Glomerular visceral epithelial cell (primary cell): ENCODE measurements at regions not wholly inside any gene's neighbourhood (a gene's known extent, or its start where the extent isn't known, plus 50 kb on each side); places are given as distances from the start of the nearest gene placed in this dataset.

ENCODE experiments used
- DNase-seq: peaks from one replicate; pipeline ENCODE4 v3.0.0-alpha.2; 2016; ENCODE audit errors: extremely low spot score

DNA sequence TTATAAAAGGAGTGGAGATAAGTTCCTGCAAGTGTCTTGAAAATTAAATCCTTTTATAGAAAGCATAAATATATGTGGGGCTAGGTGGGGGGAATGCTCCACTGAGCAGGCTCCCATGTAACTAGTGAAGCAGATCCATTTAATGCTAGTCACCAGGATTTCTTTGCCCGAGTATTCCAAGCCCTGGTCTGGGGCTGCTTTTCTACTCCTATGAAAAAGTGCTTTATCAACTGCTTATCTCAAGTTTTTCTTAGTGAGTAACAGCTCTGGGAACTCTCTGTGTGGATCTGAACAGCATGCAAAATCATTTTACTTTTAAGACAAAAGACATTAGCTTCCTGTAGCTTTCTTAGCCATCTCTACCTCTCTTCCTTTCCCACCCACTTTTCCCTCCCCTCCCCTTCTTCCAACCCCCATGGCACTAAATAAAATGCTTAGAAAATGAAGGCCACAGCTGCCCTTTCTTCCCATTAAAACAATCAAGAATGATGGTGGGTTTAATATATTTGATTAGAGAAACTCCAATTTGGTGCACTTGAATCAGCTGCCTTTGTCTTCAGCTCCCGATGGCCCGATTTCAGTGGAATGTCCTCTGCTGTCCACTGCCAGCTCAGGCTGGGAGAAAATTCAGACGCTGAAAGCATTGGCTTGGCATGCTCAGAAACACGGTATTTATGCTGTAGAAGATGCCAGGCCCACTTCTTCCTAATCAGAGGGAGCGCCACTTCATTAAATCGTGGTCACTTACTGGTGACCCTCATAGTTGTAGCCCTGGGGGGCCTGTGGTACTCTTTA, 475.1 kb downstream of the FOXO1 start:
- peak; percentile 33 for DNase-seq

DNA sequence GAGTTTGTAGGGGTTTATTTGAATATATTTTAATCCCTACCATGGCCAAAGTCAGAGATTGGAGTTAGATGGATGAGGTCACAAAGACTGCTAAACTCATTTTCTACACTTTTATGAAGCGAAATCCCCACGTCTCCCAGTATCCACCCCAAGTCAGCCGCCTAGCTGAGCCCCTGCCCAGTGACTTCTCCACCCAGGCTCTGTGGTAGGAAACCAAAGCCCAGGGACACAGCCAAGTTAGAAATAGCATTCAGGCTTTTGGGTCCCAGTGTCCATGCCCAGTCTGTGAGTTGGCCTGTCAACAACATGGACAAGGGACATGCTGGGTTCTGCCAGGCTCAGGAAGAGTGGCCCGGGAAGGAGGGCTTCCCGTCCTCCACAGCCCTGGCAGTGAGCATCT, 474.0 kb downstream of the FOXO1 start:
- DNase-seq, result no peak

DNA sequence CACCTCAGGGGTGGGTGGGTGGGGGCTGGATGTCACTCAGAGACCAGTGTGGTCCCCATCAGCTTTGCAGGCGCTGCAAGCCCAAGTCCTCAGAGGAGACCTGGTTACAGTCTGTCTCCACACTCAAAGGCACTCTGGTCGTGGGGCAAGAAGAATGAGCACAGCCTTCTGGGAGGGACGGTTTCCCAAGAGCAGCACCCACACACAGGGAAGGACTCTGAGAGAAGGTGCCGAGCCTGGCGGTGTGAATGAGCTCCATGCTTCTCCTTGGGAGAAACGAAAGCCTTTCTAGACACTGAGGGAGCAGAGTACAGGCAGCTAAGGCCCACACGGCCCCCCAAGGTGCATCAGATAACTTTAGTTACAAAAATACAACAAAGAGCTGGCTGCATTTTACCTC, 473.6 kb downstream of the FOXO1 start:
- no peak for DNase-seq

DNA sequence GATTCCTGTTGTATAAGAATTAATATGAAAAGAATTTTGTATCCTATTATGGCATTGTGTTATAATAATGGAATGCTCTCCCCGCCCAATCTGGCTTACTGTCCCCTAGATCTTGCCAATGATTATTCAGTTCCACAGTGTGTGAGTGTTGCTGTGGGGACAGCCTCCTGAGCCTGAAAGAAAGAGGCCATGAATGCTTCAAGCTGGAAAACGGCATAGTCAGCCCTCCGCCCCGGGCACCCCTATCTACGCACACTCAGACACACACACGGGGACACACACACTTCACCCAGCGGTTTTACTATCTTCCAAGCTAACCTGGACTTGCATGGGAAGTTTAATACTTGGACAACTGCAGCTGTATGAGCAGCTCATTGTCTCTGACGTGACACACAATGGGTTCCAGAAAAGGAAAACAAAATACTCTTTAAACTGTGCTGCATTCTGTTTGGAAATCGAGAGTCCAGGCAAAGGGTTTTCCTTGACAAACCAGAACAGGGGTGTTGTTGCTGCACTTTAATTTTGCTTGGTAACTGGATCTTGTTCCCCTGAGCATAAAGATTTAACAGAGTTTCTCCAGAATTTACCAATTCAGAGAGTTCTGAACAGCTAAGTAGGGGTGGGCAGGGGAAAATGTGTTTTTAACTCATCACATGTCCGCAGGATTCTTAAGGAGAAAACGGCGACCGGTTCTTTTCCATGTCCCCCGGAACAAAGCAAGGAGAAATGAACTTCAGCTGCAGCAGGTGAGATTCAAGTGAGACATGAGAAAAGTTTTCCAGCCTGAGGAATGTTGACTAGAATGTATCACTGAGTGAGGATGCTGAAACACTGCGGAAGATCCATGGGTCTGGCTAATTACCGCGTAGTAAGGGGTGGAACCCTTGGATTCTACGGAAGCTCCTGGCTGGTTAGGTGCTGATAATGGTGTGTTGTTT, 472.9 kb downstream of the FOXO1 start:
- DNase-seq, result no peak

DNA sequence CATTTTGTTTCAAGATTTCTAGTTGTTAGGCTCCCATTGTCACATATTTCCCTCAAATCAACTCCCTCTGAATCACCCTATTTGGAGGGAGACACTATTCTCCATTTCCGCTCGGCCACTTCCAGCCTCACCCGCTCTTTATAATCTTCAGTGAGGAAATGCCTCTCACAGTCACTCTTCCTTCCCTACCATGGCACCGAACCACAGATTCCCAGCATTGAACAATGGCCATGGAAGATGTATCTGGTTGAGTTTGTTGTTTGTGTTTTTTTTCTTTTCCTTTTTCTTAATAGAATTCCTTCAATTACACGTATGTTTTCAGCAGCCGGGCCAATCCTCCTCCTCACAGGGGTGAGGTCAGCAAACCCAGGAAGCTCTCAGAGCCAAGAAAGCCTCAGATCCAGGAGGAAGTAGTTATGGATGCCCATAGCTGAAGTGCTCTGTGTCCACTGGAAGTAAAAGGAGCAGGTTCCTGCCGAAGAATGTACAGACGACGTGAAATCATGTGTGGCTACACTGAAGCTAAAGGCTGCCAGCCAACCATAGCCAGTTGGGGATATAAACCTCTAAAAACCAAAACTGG, 472.1 kb downstream of the FOXO1 start:
- no peak for DNase-seq

DNA sequence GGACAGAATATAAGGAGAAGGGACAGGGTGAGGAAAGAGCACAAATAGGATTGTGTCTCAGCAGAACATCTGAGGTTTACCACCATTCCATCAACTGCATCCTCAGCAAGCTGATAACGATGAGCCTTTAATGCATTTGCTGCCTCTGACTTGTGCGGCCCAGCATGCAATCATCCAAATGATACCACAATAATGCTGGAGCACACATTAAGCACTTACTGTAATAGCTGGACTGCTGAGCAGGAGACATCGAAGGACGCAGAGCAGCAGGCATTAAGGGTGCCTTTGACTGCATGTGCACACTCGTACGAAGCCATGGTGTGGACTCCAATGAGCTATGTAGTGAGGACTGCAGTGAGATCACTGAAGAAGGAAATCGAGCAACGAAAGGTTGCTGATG, 469.4 kb downstream of the FOXO1 start:
- no peak for DNase-seq

DNA sequence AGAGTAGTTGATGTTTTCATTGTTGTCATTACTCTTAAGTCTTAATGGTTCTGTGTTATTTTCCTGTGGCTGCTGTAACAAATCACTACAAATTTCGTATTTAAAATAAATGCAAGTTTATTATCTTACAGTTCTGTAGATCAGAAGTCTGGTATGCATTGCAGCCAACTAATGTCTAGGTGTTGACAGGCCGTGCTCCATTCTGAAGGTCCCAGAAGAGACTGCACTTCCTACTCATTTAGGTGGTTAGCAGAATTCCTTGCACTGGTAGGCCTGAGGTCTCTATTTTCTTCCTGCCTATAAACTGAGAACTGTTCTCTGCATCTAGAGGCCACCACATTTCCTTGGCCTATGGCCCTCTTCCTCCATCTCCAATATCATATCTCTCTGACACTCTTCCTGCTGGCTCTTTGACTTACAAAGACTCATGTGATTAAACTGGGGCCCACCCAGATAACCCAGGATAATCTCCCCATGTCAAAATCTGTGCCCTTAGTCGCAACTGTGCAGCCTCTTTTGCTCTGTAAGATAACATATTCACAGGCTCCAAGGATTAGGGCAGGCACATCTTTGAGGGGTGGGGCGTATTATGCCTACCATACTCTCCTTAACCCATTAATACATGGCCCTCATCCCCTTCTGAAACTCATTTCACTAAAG, 468.4 kb downstream of the FOXO1 start:
- no peak for DNase-seq

DNA sequence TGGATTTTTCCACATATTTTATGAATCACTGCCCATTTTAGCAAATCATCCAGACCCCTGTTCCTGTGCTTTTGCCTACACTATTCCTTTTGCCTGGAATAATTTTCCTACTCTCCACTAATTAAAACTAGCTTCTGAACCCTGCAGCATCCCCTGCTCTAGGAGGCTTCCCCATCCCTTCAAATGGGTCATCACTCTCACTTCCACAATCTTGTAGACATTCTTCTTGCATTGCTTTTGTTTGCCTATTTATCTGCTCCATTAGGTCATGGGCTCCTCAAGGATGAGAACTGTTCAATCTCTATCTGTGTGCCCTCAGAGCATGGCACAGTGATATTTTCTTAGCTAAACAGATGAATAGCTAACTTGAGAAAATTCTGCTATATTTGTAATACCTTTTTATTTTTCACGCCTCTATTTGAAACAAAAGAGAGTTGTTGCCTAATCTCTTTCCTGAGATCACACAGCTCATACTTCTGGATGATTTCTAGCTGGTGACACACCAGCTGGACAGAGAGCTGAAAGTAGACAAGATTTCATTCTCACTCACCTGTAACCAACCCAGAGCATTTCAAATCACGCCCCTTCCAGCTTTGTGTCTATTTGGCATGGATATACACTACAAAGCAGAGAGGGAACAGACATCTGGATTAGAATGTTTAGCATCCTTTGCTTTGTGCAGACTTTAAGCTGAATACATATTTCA, 466.0 kb downstream of the FOXO1 start:
- DNase-seq, result no peak

DNA sequence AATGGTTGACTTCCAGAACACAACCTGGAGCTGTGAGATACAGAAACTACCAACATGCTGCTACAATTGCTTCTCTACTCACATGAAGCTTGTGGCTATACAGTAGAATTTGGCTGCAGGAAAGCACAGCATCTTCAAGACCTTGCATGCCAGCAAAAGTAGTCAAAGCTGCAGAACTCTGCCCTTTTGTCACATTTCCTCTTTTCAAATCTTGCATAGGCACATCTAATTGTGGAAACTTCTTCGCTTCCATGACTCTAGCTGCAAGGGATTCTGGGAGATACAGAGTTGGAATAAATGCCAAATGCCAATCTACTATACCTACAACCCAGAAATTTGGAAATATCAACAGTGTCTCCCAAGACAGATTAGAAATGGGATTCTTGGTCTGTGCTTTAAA, 462.2 kb downstream of the FOXO1 start:
- DNase-seq, result no peak

DNA sequence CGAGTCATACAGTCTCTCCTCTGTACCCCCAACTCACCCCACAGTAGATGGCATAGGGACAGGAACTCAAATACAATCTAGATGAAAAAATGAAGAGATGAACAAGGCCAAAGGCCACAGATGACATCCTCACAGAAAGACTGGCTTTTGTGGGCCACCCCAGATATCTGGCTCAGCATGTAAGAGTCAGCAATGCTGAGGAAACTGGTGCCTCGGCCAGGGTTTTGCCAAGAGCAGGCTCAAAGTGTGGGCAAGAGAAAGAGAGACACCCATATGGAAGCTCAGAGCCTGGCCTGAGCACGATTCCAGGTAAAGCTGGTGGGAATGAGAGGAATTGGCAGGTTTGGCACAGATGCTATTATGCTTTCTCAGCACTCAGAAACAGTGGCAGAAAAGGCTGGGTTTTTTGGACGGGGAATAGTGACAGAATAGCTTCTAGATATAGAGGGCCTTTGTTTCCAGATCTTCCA, 460.6 kb downstream of the FOXO1 start:
- DNase-seq, result no peak

DNA sequence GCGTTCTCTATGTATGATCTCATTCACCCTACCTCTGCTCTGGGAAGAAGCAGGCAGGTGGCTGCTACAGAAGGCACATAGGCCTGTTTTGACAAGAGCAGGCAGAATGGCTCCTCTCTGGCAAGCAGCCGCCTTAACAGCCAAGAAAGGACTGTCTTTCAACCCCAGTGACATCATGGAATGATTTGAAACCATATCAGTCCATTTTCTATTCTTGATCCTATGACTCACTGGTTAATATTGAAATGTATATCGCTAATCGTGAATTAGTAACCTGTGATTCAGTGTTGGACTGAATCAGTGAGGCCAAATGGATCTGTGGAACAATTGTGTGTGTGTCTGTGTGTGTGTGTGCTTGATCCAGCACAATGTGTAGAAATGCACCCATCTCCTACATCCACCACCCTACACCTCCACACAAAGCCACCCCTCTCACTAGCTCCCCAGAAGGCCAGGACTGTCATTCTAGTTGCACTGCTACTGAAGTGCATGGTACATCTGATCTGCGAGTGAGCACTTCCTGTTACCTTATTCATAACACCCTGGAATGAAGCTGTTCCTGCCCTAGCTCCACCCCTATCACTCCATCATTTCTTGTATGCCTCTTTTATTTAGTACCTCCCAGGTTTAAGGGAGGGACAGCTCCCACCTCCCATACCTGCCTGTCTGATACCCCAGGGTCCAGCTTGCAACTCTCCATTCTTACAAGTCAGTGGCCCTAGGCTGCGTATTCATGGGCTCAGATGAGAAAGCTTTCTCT, 460.0 kb downstream of the FOXO1 start:
- DNase-seq, result peak; percentile 72

DNA sequence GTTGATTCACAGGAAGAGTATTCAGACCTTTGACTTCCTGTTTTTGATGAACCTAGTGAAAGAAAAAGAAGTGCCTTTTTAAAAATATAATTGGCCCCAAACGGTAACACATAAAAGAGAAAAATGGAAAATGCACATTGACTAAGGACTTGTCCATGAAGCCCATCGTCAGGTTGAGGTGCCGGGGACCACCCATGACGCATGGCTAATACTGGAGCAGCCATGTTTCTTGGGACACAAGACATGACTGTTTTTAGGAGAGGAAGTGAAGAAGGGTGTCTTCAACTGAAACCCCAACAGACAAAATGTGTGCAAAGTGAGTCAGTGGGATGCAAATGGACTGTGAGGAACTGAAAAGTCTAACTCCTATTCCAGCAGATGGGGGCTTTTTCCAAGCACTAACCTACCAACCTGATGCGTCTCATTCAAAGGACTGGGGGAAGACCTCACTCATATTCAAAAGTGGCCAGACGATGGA, 459.4 kb downstream of the FOXO1 start:
- DNase-seq, result no peak

DNA sequence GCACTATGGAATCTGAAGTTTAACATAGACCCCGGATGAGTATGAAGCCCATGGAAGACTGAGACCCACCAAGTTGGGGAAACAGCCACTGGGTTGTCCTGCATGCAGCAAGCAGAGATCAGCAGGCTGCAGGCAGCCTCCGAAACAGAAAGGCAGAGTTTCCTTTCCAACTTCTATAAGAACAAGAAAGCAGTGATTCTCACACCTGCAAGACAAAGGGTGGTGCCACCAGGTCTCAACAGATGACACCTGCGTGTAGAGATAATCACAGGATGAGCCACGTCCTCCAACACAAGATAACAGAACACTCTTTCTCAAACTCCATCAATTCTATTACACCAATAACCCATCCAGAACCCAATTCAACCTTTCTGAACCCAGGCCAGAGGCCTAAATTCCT, 457.9 kb downstream of the FOXO1 start:
- no peak for DNase-seq

DNA sequence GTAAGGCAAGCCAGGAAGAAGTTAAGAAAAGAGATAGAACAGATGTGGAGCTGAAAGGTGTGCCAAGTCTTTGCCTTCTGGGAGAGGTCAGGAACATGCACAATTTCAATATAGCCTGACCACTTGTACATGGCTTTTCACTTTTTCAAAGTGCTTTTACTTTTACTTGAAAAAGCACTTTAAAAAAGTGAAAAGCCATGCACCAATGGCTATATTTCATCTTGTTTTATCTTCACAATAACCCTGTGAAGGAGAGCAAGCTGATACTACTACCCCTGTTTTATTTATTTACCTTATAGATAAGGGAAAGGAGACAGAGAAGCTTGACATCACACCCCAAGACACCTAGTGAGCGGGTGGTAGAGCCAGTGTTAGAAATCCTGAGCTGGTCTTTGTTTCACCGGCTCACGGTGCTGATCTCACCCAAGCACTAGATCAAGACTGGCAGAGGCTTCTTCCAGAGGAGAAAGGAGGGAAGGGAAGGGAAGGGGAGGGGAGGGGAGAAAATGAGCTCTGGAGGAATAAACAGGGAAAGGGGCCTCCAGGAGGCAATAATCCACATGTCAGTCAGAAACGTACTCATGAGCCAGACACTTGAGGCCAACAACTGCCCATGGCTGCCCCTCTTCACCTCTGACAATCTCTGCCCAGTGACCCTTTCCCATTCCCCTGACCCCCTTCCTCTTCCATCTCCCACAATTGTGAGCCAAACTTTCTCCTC, 455.4 kb downstream of the FOXO1 start:
- DNase-seq, result no peak

DNA sequence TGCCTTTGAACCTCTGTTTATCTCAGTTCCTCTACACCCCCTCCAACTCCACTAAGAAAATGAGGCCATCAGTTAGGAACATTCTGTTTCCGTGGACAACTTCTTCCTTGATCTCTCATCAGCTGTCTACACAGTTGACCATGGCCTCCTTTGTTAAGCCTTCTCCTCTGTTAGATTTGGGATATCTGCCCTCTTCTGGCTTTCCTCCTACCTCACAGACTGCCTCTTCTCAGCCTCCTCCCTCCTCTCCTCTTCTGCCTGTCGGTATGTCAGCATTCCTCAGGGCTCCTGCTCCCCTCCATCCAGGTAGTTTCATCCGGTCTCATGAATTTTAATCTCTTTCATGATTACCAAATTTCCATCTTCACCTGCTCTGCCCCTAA, 454.9 kb downstream of the FOXO1 start:
- DNase-seq, result no peak

DNA sequence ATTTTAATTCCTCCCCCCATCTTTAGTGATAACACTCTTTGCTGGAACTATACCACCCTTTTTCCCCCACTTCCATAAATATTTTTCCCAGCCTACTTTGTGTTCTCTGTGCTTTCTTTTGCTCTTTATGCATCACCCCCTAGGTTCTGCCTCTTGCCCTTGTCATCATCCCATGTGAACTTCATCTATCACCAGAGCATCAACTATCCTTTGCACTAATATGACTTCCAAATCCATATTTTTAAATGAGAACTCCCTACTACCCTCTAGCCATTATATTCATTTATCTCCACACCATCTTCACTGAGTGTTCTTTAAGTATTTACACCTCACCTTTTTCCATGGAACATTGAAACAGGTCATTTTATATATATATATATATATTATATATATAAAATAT, 452.7 kb downstream of the FOXO1 start:
- no peak for DNase-seq

DNA sequence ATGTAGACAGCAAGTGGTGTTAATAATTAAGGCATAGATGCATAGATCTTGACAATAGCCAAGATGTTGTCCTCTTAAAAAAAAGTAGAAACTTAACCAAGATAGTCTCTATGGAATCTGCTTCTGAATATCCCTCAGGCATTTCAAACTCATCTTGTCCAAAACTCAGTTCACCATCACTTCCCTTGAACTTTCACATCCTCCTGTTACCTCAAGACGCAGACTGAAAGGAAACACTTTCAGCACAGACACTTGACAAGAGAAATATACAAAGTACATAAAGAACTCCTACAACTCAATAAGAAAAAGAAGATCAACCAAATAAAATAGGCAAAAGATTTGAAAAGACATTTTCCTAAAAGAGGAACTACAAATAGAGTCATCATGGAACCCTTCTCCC, 451.1 kb downstream of the FOXO1 start:
- DNase-seq, result no peak

DNA sequence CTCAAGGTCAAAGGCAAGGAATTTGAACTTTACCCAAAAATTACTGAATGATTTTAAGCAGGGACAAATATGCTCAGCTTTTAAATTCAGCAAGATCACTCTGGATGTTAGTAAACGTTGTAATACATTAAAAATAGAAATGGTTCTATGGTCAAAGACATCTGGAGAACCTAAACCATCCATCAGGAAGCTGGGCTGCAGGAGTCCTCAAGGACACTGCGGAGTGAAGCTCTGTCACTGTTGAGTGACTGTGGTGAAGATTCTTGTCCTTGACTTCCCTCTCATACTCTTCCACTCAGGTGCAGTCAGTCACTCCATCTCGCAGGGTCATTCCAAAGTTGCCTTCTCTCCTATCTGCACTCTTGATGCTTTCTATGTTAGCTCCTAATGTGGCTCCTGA, 450.7 kb downstream of the FOXO1 start:
- DNase-seq, result no peak

DNA sequence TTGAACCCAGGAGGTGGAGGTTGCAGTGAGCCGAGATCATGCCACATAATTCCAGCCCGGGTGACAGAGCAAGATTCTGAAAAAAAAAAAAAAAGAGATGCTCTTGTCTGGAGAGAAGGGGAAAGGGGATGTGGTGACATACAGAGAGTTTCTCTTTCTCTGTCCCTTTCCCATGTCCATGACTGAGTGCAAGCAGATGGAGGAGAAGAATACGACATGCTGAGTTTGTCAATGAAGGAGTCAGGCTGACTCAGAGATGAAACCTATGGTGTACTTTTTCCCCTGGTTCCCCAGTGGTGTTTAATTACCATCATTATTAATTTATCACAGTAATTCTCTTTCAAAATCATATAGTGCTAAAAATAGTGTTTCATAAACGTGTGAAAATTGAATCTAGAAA, 448.8 kb downstream of the FOXO1 start:
- DNase-seq, result no peak
